ENCODE measurements at regions not wholly inside any gene's neighbourhood (a gene's known extent, or its start where the extent isn't known, plus 50 kb on each side); places are given as distances from the start of the nearest gene placed in this dataset.

DNA sequence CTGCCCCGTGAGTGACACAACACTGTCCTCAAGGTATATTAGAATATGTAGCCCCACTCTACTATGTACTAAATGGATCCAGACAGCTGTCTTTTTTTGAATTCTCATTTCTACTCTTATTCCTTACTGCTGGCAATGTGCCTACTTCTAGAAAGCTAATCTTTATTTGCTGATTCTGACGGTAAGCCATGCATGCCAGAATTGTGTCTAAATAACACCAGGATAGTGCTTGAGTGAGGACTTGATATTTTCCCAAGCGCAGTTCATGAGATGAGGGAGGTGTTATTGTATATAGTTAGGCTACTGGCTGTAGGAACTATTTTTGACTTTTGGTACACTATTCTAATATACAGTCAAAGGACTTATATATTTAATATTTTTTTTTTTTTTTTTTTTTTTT, 316.2 kb upstream of the NAV3 start:
- Histone ChIP-seq H3K4me2 (no peak overlapping the region), H3K4me1 (peaks cover 8% of the 10 kb centered on the region)
- no peak overlapping the region for H3K27ac Mint-ChIP-seq

DNA sequence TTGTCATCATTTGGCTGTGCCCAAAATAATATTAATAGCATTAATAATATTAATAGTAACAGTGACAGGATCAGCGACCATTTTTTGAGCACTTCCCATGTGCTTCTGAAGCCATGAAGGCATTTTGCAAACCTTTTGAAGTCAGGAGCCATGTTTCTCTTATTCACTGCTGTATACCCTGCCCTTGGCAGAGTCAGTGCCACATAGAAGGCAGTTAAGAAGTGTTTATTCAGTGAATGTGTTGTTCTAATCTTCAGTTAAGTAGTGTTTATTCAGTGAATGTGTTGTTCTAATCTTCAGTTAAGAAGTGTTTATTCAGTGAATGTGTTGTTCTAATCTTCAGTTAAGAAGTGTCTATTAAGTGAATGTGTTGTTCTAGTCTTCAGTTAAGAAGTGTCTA, 319.7 kb upstream of the NAV3 start:
- TF ChIP-seq, protein P1, sequence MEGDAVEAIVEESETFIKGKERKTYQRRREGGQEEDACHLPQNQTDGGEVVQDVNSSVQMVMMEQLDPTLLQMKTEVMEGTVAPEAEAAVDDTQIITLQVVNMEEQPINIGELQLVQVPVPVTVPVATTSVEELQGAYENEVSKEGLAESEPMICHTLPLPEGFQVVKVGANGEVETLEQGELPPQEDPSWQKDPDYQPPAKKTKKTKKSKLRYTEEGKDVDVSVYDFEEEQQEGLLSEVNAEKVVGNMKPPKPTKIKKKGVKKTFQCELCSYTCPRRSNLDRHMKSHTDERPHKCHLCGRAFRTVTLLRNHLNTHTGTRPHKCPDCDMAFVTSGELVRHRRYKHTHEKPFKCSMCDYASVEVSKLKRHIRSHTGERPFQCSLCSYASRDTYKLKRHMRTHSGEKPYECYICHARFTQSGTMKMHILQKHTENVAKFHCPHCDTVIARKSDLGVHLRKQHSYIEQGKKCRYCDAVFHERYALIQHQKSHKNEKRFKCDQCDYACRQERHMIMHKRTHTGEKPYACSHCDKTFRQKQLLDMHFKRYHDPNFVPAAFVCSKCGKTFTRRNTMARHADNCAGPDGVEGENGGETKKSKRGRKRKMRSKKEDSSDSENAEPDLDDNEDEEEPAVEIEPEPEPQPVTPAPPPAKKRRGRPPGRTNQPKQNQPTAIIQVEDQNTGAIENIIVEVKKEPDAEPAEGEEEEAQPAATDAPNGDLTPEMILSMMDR (IDR thresholded peaks at IDR 0.05), result no peak
- no peak overlapping the region for H3K27ac Mint-ChIP-seq

More for the DNA sequence above, 316.2 kb upstream of the NAV3 start:
- TF ChIP-seq, protein P1 (IDR thresholded peaks at IDR 0.05), result no peak
- TF ChIP-seq EZH2phosphoT487 (IDR thresholded peaks at IDR 0.05) (no peak), EZH2 (IDR thresholded peaks at IDR 0.05) (no peak)
- Mint-ChIP-seq H3K36me3 (no peaks in the 10 kb centered on the region), H3K27me3 (ENCODE audit: insufficient read depth, low read depth) (no peaks in the 10 kb centered on the region), H3K4me1 (no peaks in the 10 kb centered on the region), H3K9me3 (no peaks in the 10 kb centered on the region), H3K4me3 (no peak overlapping the region)
- H4K20me1 ChIP-seq (ENCODE audit: low read depth), result no peaks in the 10 kb centered on the region
- H3F3A ChIP-seq (ENCODE audit: low read depth), result no peaks in the 10 kb centered on the region
- no peak overlapping the region for H3K4me3 ChIP-seq
- no peaks in the 10 kb centered on the region for H3K36me3 ChIP-seq
- no peak overlapping the region for H3K27ac ChIP-seq
- H3K79me2 ChIP-seq (ENCODE audit: low read depth), result no peaks in the 10 kb centered on the region
- no peaks in the 10 kb centered on the region for H3K9me3 ChIP-seq (ENCODE audit: low read depth)
- no peak overlapping the region for H3K9ac ChIP-seq
- no peak overlapping the region for H2AFZ ChIP-seq (replicated peaks)
- no peak for DNase-seq (ENCODE audit: low spot score)
- no peaks in the 10 kb centered on the region for H3K27me3 ChIP-seq

DNA sequence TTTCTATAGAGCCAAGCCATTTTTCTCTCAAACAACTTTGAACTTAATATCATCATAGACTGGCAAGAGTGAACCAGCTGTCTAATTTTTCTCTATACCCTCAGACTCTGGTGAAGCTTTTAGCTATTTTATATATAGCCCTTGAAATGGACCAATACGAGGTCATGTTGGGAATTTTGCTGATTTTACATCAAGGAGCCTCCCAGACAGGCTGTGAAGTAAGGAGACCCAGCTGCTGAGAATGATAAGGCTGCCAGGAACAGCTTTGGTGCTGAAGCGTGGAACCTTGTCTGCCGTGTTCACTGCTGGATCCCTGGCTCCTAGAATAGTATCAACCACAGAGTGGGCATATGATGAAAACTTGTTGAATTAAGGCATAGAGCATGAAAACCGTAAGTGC, 326.2 kb upstream of the NAV3 start:
- H3F3A ChIP-seq (ENCODE audit: low read depth), result no peaks in the 10 kb centered on the region
- no peaks in the 10 kb centered on the region for H3K4me1 Mint-ChIP-seq
- H3K4me1 ChIP-seq, result no peaks in the 10 kb centered on the region
- H3K9me3 ChIP-seq (ENCODE audit: low read depth), result no peaks in the 10 kb centered on the region
- no peaks in the 10 kb centered on the region for H3K36me3 Mint-ChIP-seq
- H2AFZ ChIP-seq (replicated peaks), result no peak overlapping the region
- no peaks in the 10 kb centered on the region for H3K9me3 Mint-ChIP-seq
- H3K4me2 ChIP-seq, result no peak overlapping the region
- H3K27ac ChIP-seq, result no peak overlapping the region
- H3K4me3 Mint-ChIP-seq, result no peak overlapping the region
- TF ChIP-seq, protein P1 (IDR thresholded peaks at IDR 0.05), result no peak
- TF ChIP-seq EZH2 (IDR thresholded peaks at IDR 0.05), result no peak
- no peak for TF ChIP-seq EZH2phosphoT487 (IDR thresholded peaks at IDR 0.05)
- no peaks in the 10 kb centered on the region for H3K79me2 ChIP-seq (ENCODE audit: low read depth)
- no peak for DNase-seq (ENCODE audit: low spot score)
- no peak overlapping the region for H3K9ac ChIP-seq
- no peak overlapping the region for H3K4me3 ChIP-seq
- no peaks in the 10 kb centered on the region for H3K27me3 ChIP-seq
- H3K27ac Mint-ChIP-seq, result no peak overlapping the region
- no peaks in the 10 kb centered on the region for H3K27me3 Mint-ChIP-seq (ENCODE audit: insufficient read depth, low read depth)
- no peaks in the 10 kb centered on the region for H3K36me3 ChIP-seq
- no peaks in the 10 kb centered on the region for H4K20me1 ChIP-seq (ENCODE audit: low read depth)

More for the DNA sequence above, 319.7 kb upstream of the NAV3 start:
- Histone ChIP-seq H3K27ac (no peak overlapping the region), H4K20me1 (ENCODE audit: low read depth) (no peaks in the 10 kb centered on the region), H3K9me3 (ENCODE audit: low read depth) (no peaks in the 10 kb centered on the region), H3K79me2 (ENCODE audit: low read depth) (no peaks in the 10 kb centered on the region), H3K27me3 (no peaks in the 10 kb centered on the region), H3F3A (ENCODE audit: low read depth) (no peaks in the 10 kb centered on the region), H3K36me3 (no peaks in the 10 kb centered on the region), H3K9ac (no peak overlapping the region), H3K4me1 (peaks cover 8% of the 10 kb centered on the region), H3K4me3 (no peak overlapping the region), H3K4me2 (no peak overlapping the region), H2AFZ (replicated peaks) (no peak overlapping the region)
- no peaks in the 10 kb centered on the region for H3K9me3 Mint-ChIP-seq
- DNase-seq (ENCODE audit: low spot score), result no peak
- no peak overlapping the region for H3K4me3 Mint-ChIP-seq
- no peaks in the 10 kb centered on the region for H3K4me1 Mint-ChIP-seq
- H3K36me3 Mint-ChIP-seq, result no peaks in the 10 kb centered on the region
- H3K27me3 Mint-ChIP-seq (ENCODE audit: insufficient read depth, low read depth), result no peaks in the 10 kb centered on the region

DNA sequence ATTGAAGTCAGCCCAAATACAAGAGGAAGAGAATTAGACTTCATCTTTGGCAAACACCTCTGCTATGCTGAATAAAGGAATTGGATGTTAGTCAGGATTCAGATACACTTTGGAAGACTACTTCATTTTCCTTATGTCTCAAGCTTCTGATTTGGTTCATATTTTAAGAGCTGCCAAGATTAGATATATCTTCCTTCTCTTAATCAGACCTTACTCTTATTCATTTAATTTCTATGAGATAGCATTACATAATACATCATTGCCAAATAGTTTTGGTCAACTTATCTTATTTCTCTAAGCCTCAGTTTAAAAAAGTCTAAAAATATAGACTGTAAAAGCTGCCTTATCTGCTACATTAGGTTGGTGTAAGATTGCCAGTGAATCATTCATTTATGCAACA, 330.6 kb upstream of the NAV3 start:
- no peaks in the 10 kb centered on the region for H4K20me1 ChIP-seq (ENCODE audit: low read depth)
- Mint-ChIP-seq H3K4me1 (no peaks in the 10 kb centered on the region), H3K27me3 (ENCODE audit: insufficient read depth, low read depth) (no peaks in the 10 kb centered on the region), H3K36me3 (no peaks in the 10 kb centered on the region), H3K4me3 (no peak overlapping the region), H3K9me3 (no peaks in the 10 kb centered on the region), H3K27ac (no peak overlapping the region)
- H3K27ac ChIP-seq, result no peak overlapping the region
- no peaks in the 10 kb centered on the region for H3K4me1 ChIP-seq
- no peak for TF ChIP-seq EZH2 (IDR thresholded peaks at IDR 0.05)
- no peak for TF ChIP-seq EZH2phosphoT487 (IDR thresholded peaks at IDR 0.05)
- TF ChIP-seq, protein P1 (IDR thresholded peaks at IDR 0.05), result no peak
- H3K9ac ChIP-seq, result no peak overlapping the region
- H3K79me2 ChIP-seq (ENCODE audit: low read depth), result no peaks in the 10 kb centered on the region
- no peak for DNase-seq (ENCODE audit: low spot score)
- no peaks in the 10 kb centered on the region for H3K36me3 ChIP-seq
- H3K9me3 ChIP-seq (ENCODE audit: low read depth), result no peaks in the 10 kb centered on the region
- H2AFZ ChIP-seq (replicated peaks), result no peak overlapping the region
- no peaks in the 10 kb centered on the region for H3F3A ChIP-seq (ENCODE audit: low read depth)
- H3K27me3 ChIP-seq, result no peaks in the 10 kb centered on the region
- H3K4me2 ChIP-seq, result no peak overlapping the region
- H3K4me3 ChIP-seq, result no peak overlapping the region

Measured in neural progenitor cell (in vitro differentiated cells).